ENCODE measurements at regions not wholly inside any gene's neighbourhood (a gene's known extent, or its start where the extent isn't known, plus 50 kb on each side); places are given as distances from the start of the nearest gene placed in this dataset.

GRCh38 chr4:138685316-138685715 lies 330.3 kb upstream of the NOCT start:
- H3K4me3 ChIP-seq (ENCODE audit: low read length): no peak overlapping the region
- no peak overlapping the region for H3K4me2 ChIP-seq (ENCODE audit: low read length)
- peaks cover 11% of the 10 kb centered on the region for H3K4me1 ChIP-seq (ENCODE audit: control insufficient read depth, insufficient read depth, low read length)
- no peak overlapping the region for H3K9ac ChIP-seq (ENCODE audit: low read depth, low read length)
- H3K27me3 ChIP-seq (ENCODE audit: control insufficient read depth, insufficient read depth, low read length): peaks cover 32% of the 10 kb centered on the region
- peaks cover 4% of the 10 kb centered on the region for H3K9me3 ChIP-seq (replicated peaks; ENCODE audit: low read length)
- H3K36me3 ChIP-seq (ENCODE audit: insufficient read depth, low read length): no peaks in the 10 kb centered on the region

- H3K9ac ChIP-seq (ENCODE audit: low read depth, low read length): peak overlapping the region; percentile 27
- no peaks in the 10 kb centered on the region for H3K36me3 ChIP-seq (ENCODE audit: insufficient read depth, low read length)
- peak overlapping the region; percentile 60 for H3K4me2 ChIP-seq (ENCODE audit: low read length)
- peaks cover 11% of the 10 kb centered on the region for H3K4me1 ChIP-seq (ENCODE audit: control insufficient read depth, insufficient read depth, low read length)
- H3K4me3 ChIP-seq (ENCODE audit: low read length): no peak overlapping the region
- H3K9me3 ChIP-seq (replicated peaks; ENCODE audit: low read length): peaks cover 4% of the 10 kb centered on the region
- H3K27me3 ChIP-seq (ENCODE audit: control insufficient read depth, insufficient read depth, low read length): peaks cover 17% of the 10 kb centered on the region
These were observed 334.5 kb upstream of the NOCT start for GRCh38 chr4:138680989-138681604.

GRCh38 chr4:138680256-138680655 lies 335.3 kb upstream of the NOCT start:
- H3K4me1 ChIP-seq (ENCODE audit: control insufficient read depth, insufficient read depth, low read length): peaks cover 11% of the 10 kb centered on the region
- peaks cover 4% of the 10 kb centered on the region for H3K9me3 ChIP-seq (replicated peaks; ENCODE audit: low read length)
- no peak overlapping the region for H3K4me3 ChIP-seq (ENCODE audit: low read length)
- peaks cover 11% of the 10 kb centered on the region for H3K27me3 ChIP-seq (ENCODE audit: control insufficient read depth, insufficient read depth, low read length)
- no peak overlapping the region for H3K4me2 ChIP-seq (ENCODE audit: low read length)
- H3K9ac ChIP-seq (ENCODE audit: low read depth, low read length): no peak overlapping the region
- H3K36me3 ChIP-seq (ENCODE audit: insufficient read depth, low read length): no peaks in the 10 kb centered on the region

GRCh38 chr4:138678985-138679746 lies 336.4 kb upstream of the NOCT start:
- H3K9me3 ChIP-seq (replicated peaks; ENCODE audit: low read length): peaks cover 2% of the 10 kb centered on the region
- peaks cover 11% of the 10 kb centered on the region for H3K27me3 ChIP-seq (ENCODE audit: control insufficient read depth, insufficient read depth, low read length)
- H3K4me1 ChIP-seq (ENCODE audit: control insufficient read depth, insufficient read depth, low read length): peaks cover 11% of the 10 kb centered on the region
- no peaks in the 10 kb centered on the region for H3K36me3 ChIP-seq (ENCODE audit: insufficient read depth, low read length)
- H3K4me3 ChIP-seq (ENCODE audit: low read length): no peak overlapping the region
- no peak overlapping the region for H3K9ac ChIP-seq (ENCODE audit: low read depth, low read length)
- H3K4me2 ChIP-seq (ENCODE audit: low read length): no peak overlapping the region

GRCh38 chr4:138677748-138678147 lies 337.8 kb upstream of the NOCT start:
- Histone ChIP-seq H3K9me3 (replicated peaks; ENCODE audit: low read length) (no peaks in the 10 kb centered on the region), H3K4me3 (ENCODE audit: low read length) (no peak overlapping the region), H3K9ac (ENCODE audit: low read depth, low read length) (no peak overlapping the region), H3K36me3 (ENCODE audit: insufficient read depth, low read length) (no peaks in the 10 kb centered on the region), H3K4me2 (ENCODE audit: low read length) (no peak overlapping the region), H3K27me3 (ENCODE audit: control insufficient read depth, insufficient read depth, low read length) (peaks cover 8% of the 10 kb centered on the region), H3K4me1 (ENCODE audit: control insufficient read depth, insufficient read depth, low read length) (peaks cover 9% of the 10 kb centered on the region)

GRCh38 chr4:138677212-138677611 lies 338.4 kb upstream of the NOCT start:
- peaks cover 5% of the 10 kb centered on the region for H3K27me3 ChIP-seq (ENCODE audit: control insufficient read depth, insufficient read depth, low read length)
- H3K4me3 ChIP-seq (ENCODE audit: low read length): no peak overlapping the region
- H3K4me1 ChIP-seq (ENCODE audit: control insufficient read depth, insufficient read depth, low read length): peaks cover 4% of the 10 kb centered on the region
- H3K9ac ChIP-seq (ENCODE audit: low read depth, low read length): no peak overlapping the region
- no peaks in the 10 kb centered on the region for H3K9me3 ChIP-seq (replicated peaks; ENCODE audit: low read length)
- H3K4me2 ChIP-seq (ENCODE audit: low read length): no peak overlapping the region
- H3K36me3 ChIP-seq (ENCODE audit: insufficient read depth, low read length): no peaks in the 10 kb centered on the region

- Histone ChIP-seq H3K27me3 (ENCODE audit: control insufficient read depth, insufficient read depth, low read length) (peaks cover 8% of the 10 kb centered on the region), H3K36me3 (ENCODE audit: insufficient read depth, low read length) (no peaks in the 10 kb centered on the region), H3K4me3 (ENCODE audit: low read length) (no peak overlapping the region), H3K9me3 (replicated peaks; ENCODE audit: low read length) (no peaks in the 10 kb centered on the region), H3K4me2 (ENCODE audit: low read length) (no peak overlapping the region), H3K4me1 (ENCODE audit: control insufficient read depth, insufficient read depth, low read length) (peaks cover 2% of the 10 kb centered on the region), H3K9ac (ENCODE audit: low read depth, low read length) (no peak overlapping the region)
These were observed 339.9 kb upstream of the NOCT start for GRCh38 chr4:138675685-138676084.

- peaks cover 8% of the 10 kb centered on the region for H3K27me3 ChIP-seq (ENCODE audit: control insufficient read depth, insufficient read depth, low read length)
- H3K4me3 ChIP-seq (ENCODE audit: low read length): no peak overlapping the region
- no peak overlapping the region for H3K9ac ChIP-seq (ENCODE audit: low read depth, low read length)
- H3K36me3 ChIP-seq (ENCODE audit: insufficient read depth, low read length): no peaks in the 10 kb centered on the region
- H3K9me3 ChIP-seq (replicated peaks; ENCODE audit: low read length): no peaks in the 10 kb centered on the region
- peaks cover 2% of the 10 kb centered on the region for H3K4me1 ChIP-seq (ENCODE audit: control insufficient read depth, insufficient read depth, low read length)
- H3K4me2 ChIP-seq (ENCODE audit: low read length): no peak overlapping the region
These were observed 341.4 kb upstream of the NOCT start for GRCh38 chr4:138674209-138674608.

- peaks cover 7% of the 10 kb centered on the region for H3K4me1 ChIP-seq (ENCODE audit: control insufficient read depth, insufficient read depth, low read length)
- no peak overlapping the region for H3K4me2 ChIP-seq (ENCODE audit: low read length)
- H3K9ac ChIP-seq (ENCODE audit: low read depth, low read length): no peak overlapping the region
These were observed 342.5 kb upstream of the NOCT start for GRCh38 chr4:138673053-138673452.

GRCh38 chr4:138672393-138672976 lies 343.1 kb upstream of the NOCT start:
- Histone ChIP-seq H3K4me1 (ENCODE audit: control insufficient read depth, insufficient read depth, low read length) (peaks cover 7% of the 10 kb centered on the region), H3K4me3 (ENCODE audit: low read length) (no peak overlapping the region), H3K9me3 (replicated peaks; ENCODE audit: low read length) (no peaks in the 10 kb centered on the region), H3K4me2 (ENCODE audit: low read length) (no peak overlapping the region), H3K9ac (ENCODE audit: low read depth, low read length) (no peak overlapping the region), H3K27me3 (ENCODE audit: control insufficient read depth, insufficient read depth, low read length) (peaks cover 7% of the 10 kb centered on the region), H3K36me3 (ENCODE audit: insufficient read depth, low read length) (no peaks in the 10 kb centered on the region)

More at GRCh38 chr4:138673053-138673452, 342.5 kb upstream of the NOCT start:
- Histone ChIP-seq H3K36me3 (ENCODE audit: insufficient read depth, low read length) (no peaks in the 10 kb centered on the region), H3K4me3 (ENCODE audit: low read length) (no peak overlapping the region), H3K9me3 (replicated peaks; ENCODE audit: low read length) (no peaks in the 10 kb centered on the region), H3K27me3 (ENCODE audit: control insufficient read depth, insufficient read depth, low read length) (peaks cover 8% of the 10 kb centered on the region)

GRCh38 chr4:138671606-138672084 lies 343.9 kb upstream of the NOCT start:
- H3K9me3 ChIP-seq (replicated peaks; ENCODE audit: low read length): no peaks in the 10 kb centered on the region
- H3K9ac ChIP-seq (ENCODE audit: low read depth, low read length): no peak overlapping the region
- peaks cover 4% of the 10 kb centered on the region for H3K27me3 ChIP-seq (ENCODE audit: control insufficient read depth, insufficient read depth, low read length)
- no peak overlapping the region for H3K4me2 ChIP-seq (ENCODE audit: low read length)
- peaks cover 7% of the 10 kb centered on the region for H3K4me1 ChIP-seq (ENCODE audit: control insufficient read depth, insufficient read depth, low read length)
- no peaks in the 10 kb centered on the region for H3K36me3 ChIP-seq (ENCODE audit: insufficient read depth, low read length)
- H3K4me3 ChIP-seq (ENCODE audit: low read length): no peak overlapping the region
